SH-SY5Y (cell line): ENCODE measurements at regions not wholly inside any gene's neighbourhood (a gene's known extent, or its start where the extent isn't known, plus 50 kb on each side); places are given as distances from the start of the nearest gene placed in this dataset.

Experiments
- GATA2 ChIP-seq: IDR thresholded peaks from 2 replicates; pipeline ENCODE4 v1.6.1; 2011; ENCODE audit warnings: mild to moderate bottlenecking, low read depth, low read length
- GATA3 ChIP-seq: IDR thresholded peaks from 2 replicates; pipeline ENCODE4 v1.6.1; 2011; ENCODE audit warnings: low read depth, mild to moderate bottlenecking, low read length, moderate library complexity

- TF ChIP-seq GATA3 (no peak), GATA2 (no peak)
Measured at GRCh38 chr5:6115852-6116251, 262.5 kb downstream of the MED10 start.
